GM12892 (cell line): ENCODE measurements at regions not wholly inside any gene's neighbourhood (a gene's known extent, or its start where the extent isn't known, plus 50 kb on each side); places are given as distances from the start of the nearest gene placed in this dataset.
"Not testable (repeated sequence)": the region's sequence is repeated elsewhere in the genome, so short reads cannot be mapped to it uniquely, and the experiment has no call there.

Experiments
- DNase-seq: peaks from one replicate; pipeline ENCODE4 v3.0.0; 2011; ENCODE audit not compliant: insufficient read length
- FAIRE-seq: peaks from 2 replicates; lab custom pipeline; 2011; peaks lifted over from hg19 to GRCh38; lab: Jason Lieb, UNC
- POLR2A ChIP-seq: IDR thresholded peaks from 2 replicates; pipeline ENCODE4 v1.6.1; 2011; ENCODE audit warnings: low read depth, low read length, control low read depth
- POLR2AphosphoS5 ChIP-seq: IDR thresholded peaks from 2 replicates; pipeline ENCODE4 v1.6.1; 2011; ENCODE audit warnings: low read depth, low read length, control low read depth
- TAF1 ChIP-seq: IDR thresholded peaks from 2 replicates; pipeline ENCODE4 v1.6.1; 2011; ENCODE audit warnings: low read depth, mild to moderate bottlenecking, control low read depth, low read length, borderline replicate concordance

DNA sequence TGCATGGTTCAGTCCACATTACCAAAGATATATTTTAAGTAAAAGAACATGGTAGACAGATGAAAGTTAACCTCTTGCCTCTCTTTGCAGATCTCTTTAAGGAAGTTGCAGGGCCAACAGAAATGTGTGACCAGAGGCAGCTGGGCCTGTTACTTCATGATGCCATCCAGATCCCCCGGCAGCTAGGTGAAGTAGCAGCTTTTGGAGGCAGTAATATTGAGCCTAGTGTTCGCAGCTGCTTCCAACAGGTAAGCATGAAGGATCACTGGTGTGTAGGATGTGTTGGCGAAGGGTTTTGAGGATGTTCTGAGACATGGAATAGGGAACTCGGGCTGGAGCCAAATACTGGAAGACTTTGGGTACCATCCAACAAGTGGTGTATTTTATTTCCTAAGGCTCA lies 508.6 kb downstream of the UTRN start:
- FAIRE-seq (no peak), DNase-seq (no peak)

DNA sequence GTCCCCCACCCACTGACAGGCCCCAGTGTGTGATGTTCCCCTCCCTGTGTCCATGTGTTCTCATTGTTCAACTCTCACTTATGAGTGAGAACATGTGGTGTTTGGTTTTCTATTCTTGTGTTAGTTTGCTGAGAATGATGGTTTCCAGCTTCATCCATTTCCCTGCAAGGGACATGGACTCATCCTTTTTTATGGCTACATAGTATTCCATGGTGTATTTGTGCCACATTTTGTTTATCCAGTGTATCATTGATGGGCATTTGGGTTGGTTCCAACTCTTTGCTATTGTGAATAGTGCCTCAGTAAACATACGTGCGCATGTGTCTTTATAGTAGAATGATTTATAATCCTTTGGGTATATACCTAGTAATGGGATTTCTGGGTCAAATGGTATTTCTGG lies 509.9 kb downstream of the UTRN start:
- FAIRE-seq: not testable (repeated sequence)

More for the DNA sequence above, 508.6 kb downstream of the UTRN start:
- TF ChIP-seq TAF1 (no peak), POLR2A (no peak), POLR2AphosphoS5 (no peak)

DNA sequence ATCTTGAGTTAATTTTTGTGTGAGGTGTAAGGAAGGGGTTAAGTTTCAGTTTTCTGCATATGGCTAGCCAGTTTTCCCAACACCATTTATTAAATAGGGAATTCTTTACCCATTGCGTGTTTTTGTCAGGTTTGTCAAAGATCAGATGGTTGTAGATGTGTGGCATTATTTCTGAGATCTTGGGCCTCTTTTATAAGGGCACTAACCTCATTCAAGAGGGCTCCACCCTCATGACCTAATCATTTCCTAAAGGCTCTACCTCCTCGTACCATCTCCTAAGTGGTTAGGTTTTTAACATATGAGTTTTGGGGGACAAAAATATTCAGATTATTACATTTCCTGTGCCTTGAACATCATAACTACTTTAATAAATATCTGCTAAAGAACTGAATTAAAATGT lies 510.9 kb downstream of the UTRN start:
- no peak for FAIRE-seq
- DNase-seq: no peak
- TF ChIP-seq POLR2AphosphoS5: no peak
- TF ChIP-seq POLR2A: no peak
- no peak for TF ChIP-seq TAF1

More for the DNA sequence above, 509.9 kb downstream of the UTRN start:
- DNase-seq: not testable (repeated sequence)

DNA sequence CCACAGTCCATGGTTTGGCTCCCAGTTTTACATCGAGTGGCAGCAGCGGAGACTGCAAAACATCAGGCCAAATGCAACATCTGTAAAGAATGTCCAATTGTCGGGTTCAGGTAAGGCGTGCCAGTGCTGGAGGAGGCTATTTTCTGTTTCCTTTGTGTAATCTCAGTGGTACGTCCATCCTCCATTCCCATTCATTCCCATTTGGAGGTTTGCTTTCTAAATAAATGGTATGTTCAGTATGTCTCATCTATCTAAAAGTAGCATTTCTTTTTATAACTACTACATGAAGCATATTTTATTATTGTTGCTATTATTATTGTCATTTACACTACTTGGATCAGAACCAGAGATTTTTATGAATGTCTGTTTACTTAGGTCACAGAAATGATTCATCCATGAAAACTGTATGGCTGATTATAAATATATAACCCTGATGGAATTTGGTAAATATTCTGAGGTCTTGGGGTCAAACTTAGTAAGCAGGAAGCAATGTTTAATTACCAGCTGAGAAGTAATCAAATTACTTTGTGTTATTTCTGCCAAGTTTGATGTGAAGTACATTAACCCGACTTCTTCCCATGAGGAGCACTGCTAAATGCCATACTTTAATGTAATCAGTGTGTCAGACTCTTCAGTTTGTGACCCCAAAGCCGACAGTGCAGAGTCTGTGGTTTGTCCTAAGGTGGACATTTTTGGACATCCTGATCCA lies 512.9 kb downstream of the UTRN start:
- DNase-seq (no peak), FAIRE-seq (no peak)
- TF ChIP-seq TAF1 (no peak), POLR2AphosphoS5 (no peak), POLR2A (no peak)

DNA sequence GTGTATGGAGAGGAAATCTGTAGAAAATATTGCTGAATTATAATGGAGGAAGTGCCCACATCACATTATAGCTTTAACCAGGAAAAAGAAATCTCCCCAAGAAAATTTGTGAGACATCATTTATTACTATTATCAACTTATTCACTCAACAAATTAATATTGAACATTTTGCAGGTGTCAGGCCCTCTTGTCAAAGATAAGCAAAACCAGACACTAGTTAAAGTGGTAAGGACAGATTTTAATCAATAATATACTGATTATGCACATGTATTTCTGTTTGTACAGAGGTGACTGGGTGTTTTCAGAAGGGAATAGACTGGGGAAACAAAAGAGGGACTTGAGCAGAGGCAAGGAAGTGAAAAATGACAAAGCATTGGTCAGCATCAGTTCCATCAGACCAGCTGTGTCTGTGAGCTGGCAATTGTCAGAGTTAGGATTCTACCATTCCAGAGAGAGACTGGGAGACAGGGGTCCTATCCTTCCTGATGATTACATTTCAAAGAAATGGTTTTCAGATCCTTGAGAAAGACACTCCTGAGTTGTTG lies 519.2 kb downstream of the UTRN start:
- FAIRE-seq: no peak
- no peak for TF ChIP-seq TAF1
- no peak for TF ChIP-seq POLR2A
- no peak for TF ChIP-seq POLR2AphosphoS5

DNA sequence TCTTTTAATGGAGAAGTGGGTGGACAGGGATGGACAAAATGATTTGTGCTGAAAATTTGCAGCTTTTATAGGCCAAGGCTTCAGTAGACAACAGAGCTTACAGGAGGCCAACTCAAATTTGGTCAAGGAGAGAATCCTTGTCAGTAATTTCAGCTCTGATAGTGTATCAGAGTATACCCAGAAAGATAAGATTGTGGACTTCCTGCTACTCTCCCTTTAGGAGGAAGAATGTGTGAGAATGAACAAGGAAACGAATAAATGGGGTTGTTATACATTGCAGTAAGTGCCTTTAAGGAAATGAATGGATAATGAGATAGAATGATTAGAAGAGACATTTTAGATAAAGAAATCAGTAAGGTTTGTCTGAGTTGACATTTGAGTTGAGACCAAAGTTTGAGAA lies 519.9 kb downstream of the UTRN start:
- FAIRE-seq: no peak
- no peak for TF ChIP-seq TAF1
- no peak for TF ChIP-seq POLR2A
- TF ChIP-seq POLR2AphosphoS5: no peak

More for the DNA sequence above, 519.2 kb downstream of the UTRN start:
- no peak for DNase-seq

DNA sequence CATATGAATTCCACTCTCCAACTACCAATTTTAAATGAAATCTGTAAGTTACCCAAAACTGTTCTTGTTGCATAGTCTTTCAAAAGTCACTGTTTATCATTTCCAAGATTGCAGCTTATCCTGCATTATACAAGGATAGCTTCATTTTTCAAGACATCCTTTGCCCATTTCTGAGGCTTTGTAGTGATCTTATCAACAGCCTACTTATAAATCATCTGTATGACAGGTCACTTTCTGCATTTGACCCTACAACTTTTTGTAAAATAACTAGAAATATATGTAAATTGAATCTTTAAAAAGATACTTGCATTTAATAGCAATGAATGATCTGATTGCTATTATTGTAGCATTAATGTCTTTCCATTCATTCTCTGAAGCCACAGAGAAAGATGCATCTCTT lies 521.1 kb downstream of the UTRN start:
- FAIRE-seq: no peak
- no peak for DNase-seq
- TF ChIP-seq POLR2AphosphoS5 (no peak), POLR2A (no peak), TAF1 (no peak)

More for the DNA sequence above, 519.9 kb downstream of the UTRN start:
- DNase-seq: no peak

DNA sequence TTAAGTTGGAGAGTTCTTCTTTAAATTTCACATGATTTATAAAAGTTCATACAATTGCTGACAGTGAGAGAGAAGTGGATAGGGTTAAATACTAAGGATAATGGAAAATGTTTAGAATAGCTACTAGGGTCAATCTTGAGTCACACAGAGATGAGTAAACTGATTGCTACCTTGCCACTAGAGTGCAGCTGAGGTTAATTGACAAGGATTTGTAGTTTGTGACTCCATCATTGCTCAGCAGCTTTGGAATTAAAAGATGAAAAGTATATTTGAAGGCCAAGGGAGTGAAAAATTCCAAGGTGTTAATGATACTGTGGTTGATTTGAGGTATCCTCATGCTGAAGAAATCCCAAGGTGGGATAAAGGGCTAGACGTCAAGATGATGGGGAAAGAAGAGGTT lies 524.0 kb downstream of the UTRN start:
- TF ChIP-seq POLR2A (no peak), TAF1 (no peak), POLR2AphosphoS5 (no peak)
- DNase-seq (no peak), FAIRE-seq (no peak)

DNA sequence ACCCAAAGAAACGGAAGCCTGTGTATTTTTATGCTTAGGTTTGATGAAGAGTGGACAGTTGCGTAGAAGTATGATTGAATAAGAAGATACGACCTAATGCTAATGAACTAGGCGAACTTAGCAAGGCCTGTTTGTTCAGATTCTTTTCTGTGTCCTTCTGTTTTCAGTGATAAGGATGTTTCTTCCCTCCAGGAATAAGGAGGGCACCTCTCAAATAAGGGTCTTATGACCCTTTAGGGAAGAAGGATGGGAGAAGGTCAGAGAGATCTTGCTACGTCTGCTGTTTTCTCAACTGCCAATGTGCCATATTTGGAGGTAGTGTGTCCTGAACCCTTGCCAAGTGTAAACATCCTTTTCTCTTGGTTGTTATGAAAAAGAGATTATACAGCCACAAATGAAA lies 524.8 kb downstream of the UTRN start:
- DNase-seq (no peak), FAIRE-seq (no peak)
- TF ChIP-seq POLR2A: no peak
- TF ChIP-seq POLR2AphosphoS5: no peak
- TF ChIP-seq TAF1: no peak

DNA sequence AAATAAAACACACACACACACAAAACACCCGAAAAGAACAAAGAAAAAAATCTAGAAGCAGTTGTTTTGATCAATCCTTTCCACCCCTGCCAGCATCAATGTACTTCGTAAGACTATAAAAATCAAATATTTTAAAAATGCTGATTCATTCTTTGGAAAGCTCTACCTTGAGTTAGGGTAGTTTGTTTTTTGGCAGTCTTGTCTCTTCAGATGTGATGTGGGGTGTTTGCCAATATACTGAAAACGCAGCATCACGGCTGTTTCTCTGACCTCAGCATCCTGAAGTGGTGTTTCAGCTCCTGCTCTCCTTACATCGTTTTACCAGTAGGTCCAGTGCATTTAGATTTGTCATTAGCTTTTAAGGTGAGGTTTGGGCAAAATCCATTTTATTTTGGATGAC lies 526.0 kb downstream of the UTRN start:
- DNase-seq (no peak), FAIRE-seq (no peak)
- TF ChIP-seq POLR2AphosphoS5: no peak

DNA sequence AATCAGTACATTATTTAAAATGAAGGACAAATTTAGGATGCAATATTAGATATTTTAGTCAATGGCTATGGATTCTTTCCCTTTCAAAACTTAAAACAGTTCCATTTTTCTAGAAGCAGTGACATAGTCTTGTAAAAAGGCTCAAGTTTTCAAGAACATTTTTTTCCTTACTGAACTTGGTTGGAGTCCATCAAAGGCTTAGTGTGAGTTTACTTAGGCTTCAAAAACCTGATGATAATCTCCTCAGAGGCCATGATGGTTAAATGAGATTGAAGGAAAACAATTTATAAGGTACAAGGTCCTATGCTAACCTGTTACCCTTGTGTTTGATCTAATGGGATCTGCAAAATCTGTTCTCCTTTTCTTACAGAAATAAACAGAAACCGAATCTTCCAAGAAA lies 531.8 kb downstream of the UTRN start:
- no peak for DNase-seq
- no peak for FAIRE-seq
- no peak for TF ChIP-seq POLR2AphosphoS5

DNA sequence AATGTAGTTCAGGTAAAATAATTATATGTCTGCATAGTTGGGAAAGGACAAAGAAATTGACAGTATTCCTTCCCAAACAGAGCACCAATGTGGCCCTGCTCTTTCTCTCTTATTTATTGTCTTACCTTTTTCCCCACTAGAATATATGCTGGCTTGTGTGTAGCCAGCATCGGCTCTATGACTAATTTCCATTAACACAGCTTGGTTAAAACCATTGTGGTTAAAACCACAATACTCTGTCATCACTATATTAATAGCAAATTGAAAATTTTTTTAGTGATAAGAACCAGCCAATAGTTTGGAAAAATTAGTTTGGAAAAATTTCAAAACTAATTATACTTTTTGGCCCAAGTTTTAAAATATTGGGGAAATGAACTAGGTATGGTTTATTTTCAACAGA lies 535.1 kb downstream of the UTRN start:
- no peak for DNase-seq
- FAIRE-seq: no peak
- TF ChIP-seq POLR2A: no peak
- TF ChIP-seq POLR2AphosphoS5: no peak
- no peak for TF ChIP-seq TAF1
